ENCODE measurements at regions not wholly inside any gene's neighbourhood (a gene's known extent, or its start where the extent isn't known, plus 50 kb on each side); places are given as distances from the start of the nearest gene placed in this dataset.

DNA sequence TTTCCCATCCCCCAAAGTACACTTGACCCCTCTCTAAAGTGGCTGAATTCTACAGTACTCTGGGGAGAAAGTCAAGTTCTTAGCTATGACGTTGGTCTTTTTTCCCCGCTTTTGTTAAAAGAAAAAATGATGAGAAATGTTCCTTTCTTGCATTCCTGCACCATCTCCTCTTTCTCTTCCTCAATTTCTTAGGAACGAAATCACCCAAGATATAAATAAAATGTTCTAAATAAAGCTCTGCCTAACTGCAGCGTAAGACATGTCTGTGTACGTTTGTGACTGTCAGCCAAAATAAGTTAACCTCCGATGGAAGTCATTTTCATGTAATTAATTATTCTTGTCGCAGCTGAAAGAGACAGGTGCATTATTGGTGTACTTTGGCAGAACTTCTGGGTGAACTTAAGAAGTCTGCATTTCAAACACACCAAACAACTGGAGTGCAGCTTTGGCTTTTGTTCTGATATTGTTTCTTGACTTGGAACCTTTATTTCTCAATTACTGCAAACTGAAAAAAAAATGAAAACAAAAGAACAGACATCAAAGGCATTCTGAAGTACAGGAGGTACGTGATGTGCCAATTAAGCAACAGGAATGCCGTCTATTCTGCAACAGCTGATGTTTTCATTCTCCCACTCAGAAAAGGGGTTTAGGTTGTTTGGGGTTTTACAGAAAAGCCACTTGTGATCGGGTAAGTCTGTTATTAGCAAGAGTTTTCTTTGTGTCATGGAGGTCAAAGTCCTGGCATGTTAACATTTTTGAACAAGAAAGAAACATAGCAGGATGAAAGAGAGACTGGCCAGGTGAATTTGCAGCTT, 82.4 kb upstream of the SDK1 start:
- no peaks in the 10 kb centered on the region for H3K9me3 ChIP-seq (ENCODE audit: low read length)
- no peak overlapping the region for H3K27ac ChIP-seq (ENCODE audit: low read length)
- TF ChIP-seq SMC3 (conservative IDR thresholded peaks at IDR 0.05; ENCODE audit: poor library complexity) (no peak), EZH2 (IDR thresholded peaks at IDR 0.05; ENCODE audit: borderline replicate concordance, insufficient read depth, low read length, poor library complexity, severe bottlenecking) (no peak), EP300 (conservative IDR thresholded peaks at IDR 0.05; ENCODE audit: poor library complexity, severe bottlenecking) (no peak), MXI1 (conservative IDR thresholded peaks at IDR 0.05; ENCODE audit: poor library complexity, severe bottlenecking) (no peak), CTCF (IDR thresholded peaks at IDR 0.05; ENCODE audit: poor library complexity, severe bottlenecking) (no peak), RAD21 (conservative IDR thresholded peaks at IDR 0.05) (no peak), POLR2AphosphoS5 (IDR thresholded peaks at IDR 0.05) (no peak), TAF1 (IDR thresholded peaks at IDR 0.05; ENCODE audit: low read depth) (no peak)
- TF ChIP-seq, protein P1, sequence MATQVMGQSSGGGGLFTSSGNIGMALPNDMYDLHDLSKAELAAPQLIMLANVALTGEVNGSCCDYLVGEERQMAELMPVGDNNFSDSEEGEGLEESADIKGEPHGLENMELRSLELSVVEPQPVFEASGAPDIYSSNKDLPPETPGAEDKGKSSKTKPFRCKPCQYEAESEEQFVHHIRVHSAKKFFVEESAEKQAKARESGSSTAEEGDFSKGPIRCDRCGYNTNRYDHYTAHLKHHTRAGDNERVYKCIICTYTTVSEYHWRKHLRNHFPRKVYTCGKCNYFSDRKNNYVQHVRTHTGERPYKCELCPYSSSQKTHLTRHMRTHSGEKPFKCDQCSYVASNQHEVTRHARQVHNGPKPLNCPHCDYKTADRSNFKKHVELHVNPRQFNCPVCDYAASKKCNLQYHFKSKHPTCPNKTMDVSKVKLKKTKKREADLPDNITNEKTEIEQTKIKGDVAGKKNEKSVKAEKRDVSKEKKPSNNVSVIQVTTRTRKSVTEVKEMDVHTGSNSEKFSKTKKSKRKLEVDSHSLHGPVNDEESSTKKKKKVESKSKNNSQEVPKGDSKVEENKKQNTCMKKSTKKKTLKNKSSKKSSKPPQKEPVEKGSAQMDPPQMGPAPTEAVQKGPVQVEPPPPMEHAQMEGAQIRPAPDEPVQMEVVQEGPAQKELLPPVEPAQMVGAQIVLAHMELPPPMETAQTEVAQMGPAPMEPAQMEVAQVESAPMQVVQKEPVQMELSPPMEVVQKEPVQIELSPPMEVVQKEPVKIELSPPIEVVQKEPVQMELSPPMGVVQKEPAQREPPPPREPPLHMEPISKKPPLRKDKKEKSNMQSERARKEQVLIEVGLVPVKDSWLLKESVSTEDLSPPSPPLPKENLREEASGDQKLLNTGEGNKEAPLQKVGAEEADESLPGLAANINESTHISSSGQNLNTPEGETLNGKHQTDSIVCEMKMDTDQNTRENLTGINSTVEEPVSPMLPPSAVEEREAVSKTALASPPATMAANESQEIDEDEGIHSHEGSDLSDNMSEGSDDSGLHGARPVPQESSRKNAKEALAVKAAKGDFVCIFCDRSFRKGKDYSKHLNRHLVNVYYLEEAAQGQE (IDR thresholded peaks at IDR 0.05; ENCODE audit: borderline replicate concordance) = no peak
- H3K4me2 ChIP-seq (ENCODE audit: low read length) = no peak overlapping the region
- no peaks in the 10 kb centered on the region for H3K27me3 ChIP-seq (ENCODE audit: insufficient read depth, low read depth, low read length)
- no peak overlapping the region for H3K9ac ChIP-seq (ENCODE audit: low read length)
- no peak overlapping the region for H3K4me3 ChIP-seq (ENCODE audit: low read length)
- H3F3A ChIP-seq (ENCODE audit: insufficient read depth, low read length, poor library complexity, severe bottlenecking) = no peaks in the 10 kb centered on the region
- H3K9me2 ChIP-seq (ENCODE audit: insufficient read depth, low read length) = no peaks in the 10 kb centered on the region
- H4K20me1 ChIP-seq (ENCODE audit: insufficient read depth) = no peaks in the 10 kb centered on the region
- no peak overlapping the region for H2AFZ ChIP-seq (ENCODE audit: low read depth, low read length)
- H3K79me2 ChIP-seq (replicated peaks; ENCODE audit: insufficient read depth, low read length) = no peaks in the 10 kb centered on the region
- no peaks in the 10 kb centered on the region for H3K36me3 ChIP-seq (ENCODE audit: insufficient read depth, low read length)

GRCh38 chr7:3229904-3230470, 71.1 kb upstream of the SDK1 start:
- no peaks in the 10 kb centered on the region for H3F3A ChIP-seq (ENCODE audit: insufficient read depth, low read length, poor library complexity, severe bottlenecking)
- TF ChIP-seq EP300 (conservative IDR thresholded peaks at IDR 0.05; ENCODE audit: poor library complexity, severe bottlenecking) (no peak), TAF1 (IDR thresholded peaks at IDR 0.05; ENCODE audit: low read depth) (no peak), SMC3 (conservative IDR thresholded peaks at IDR 0.05; ENCODE audit: poor library complexity) (no peak), CTCF (IDR thresholded peaks at IDR 0.05; ENCODE audit: poor library complexity, severe bottlenecking) (no peak), POLR2AphosphoS5 (IDR thresholded peaks at IDR 0.05) (no peak), EZH2 (IDR thresholded peaks at IDR 0.05; ENCODE audit: borderline replicate concordance, insufficient read depth, low read length, poor library complexity, severe bottlenecking) (no peak), RAD21 (conservative IDR thresholded peaks at IDR 0.05) (no peak), MXI1 (conservative IDR thresholded peaks at IDR 0.05; ENCODE audit: poor library complexity, severe bottlenecking) (no peak)
- TF ChIP-seq, protein P1 (IDR thresholded peaks at IDR 0.05; ENCODE audit: borderline replicate concordance) = no peak

More at GRCh38 chr7:3229904-3230470, 71.1 kb upstream of the SDK1 start:
- Histone ChIP-seq H2AFZ (ENCODE audit: low read depth, low read length) (no peak overlapping the region), H3K9ac (ENCODE audit: low read length) (no peak overlapping the region), H3K79me2 (replicated peaks; ENCODE audit: insufficient read depth, low read length) (no peaks in the 10 kb centered on the region), H4K20me1 (ENCODE audit: insufficient read depth) (no peaks in the 10 kb centered on the region), H3K4me3 (ENCODE audit: low read length) (no peak overlapping the region), H3K9me2 (ENCODE audit: insufficient read depth, low read length) (no peaks in the 10 kb centered on the region), H3K9me3 (ENCODE audit: low read length) (no peaks in the 10 kb centered on the region), H3K36me3 (ENCODE audit: insufficient read depth, low read length) (no peaks in the 10 kb centered on the region), H3K4me2 (ENCODE audit: low read length) (no peak overlapping the region), H3K27me3 (ENCODE audit: insufficient read depth, low read depth, low read length) (no peaks in the 10 kb centered on the region), H3K27ac (ENCODE audit: low read length) (no peak overlapping the region)

Measured in neural cell (in vitro differentiated cells).